ENCODE measurements at regions not wholly inside any gene's neighbourhood (a gene's known extent, or its start where the extent isn't known, plus 50 kb on each side); places are given as distances from the start of the nearest gene placed in this dataset.

DNA sequence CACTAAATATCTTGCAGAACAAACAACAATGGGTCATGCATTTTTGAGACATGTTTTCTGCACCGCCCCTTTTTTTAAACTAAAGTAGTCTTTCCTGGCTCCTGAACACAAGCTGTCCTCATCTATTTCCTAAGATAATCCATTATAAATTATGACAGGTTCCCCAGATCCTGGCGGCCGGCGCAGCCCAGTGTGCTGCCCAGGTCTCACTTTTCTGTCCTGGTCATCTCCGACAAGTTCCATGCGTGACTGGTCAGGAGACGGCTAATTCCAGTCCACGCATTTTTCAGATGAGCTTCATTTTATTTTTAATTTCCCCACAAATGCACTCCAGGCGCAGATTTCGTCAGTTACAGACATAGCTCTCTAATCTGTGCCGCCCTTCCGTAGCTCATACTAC is 92.9 kb upstream of the EGFLAM start:
- Histone ChIP-seq H3K14ac (replicated peaks; ENCODE audit: low read depth, low read length) (no peak overlapping the region), H4K20me1 (ENCODE audit: insufficient read depth, low read length) (no peaks in the 10 kb centered on the region), H2AK9ac (replicated peaks; ENCODE audit: low read depth, low read length, poor library complexity) (no peak overlapping the region), H3K4me2 (ENCODE audit: low read depth, low read length) (no peak overlapping the region), H3K9me3 (ENCODE audit: control insufficient read depth, insufficient read depth, low read length) (no peaks in the 10 kb centered on the region), H3K56ac (ENCODE audit: extremely low read depth, insufficient read depth, low read length) (no peak overlapping the region), H3K27ac (ENCODE audit: insufficient read depth, low read length) (no peak overlapping the region), H4K5ac (ENCODE audit: low read depth, low read length) (no peak overlapping the region), H2BK20ac (ENCODE audit: low read depth, low read length) (no peak overlapping the region), H3K79me1 (ENCODE audit: low read depth in 1 of 2, low read length in 2 of 2) (no peaks in the 10 kb centered on the region), H3K18ac (ENCODE audit: low read depth, low read length) (no peak overlapping the region), H4K91ac (ENCODE audit: insufficient read depth, low read depth, low read length) (no peak overlapping the region), H2BK120ac (ENCODE audit: low read depth, low read length) (no peak overlapping the region), H2AK5ac (ENCODE audit: low read depth, low read length) (no peak overlapping the region), H2BK5ac (ENCODE audit: low read depth, low read length, poor library complexity, severe bottlenecking) (no peak overlapping the region), H3K27me3 (ENCODE audit: control insufficient read depth, insufficient read depth, low read length) (peaks cover 9% of the 10 kb centered on the region; the same call in 1 of the 2 replicates), H2BK15ac (ENCODE audit: low read depth, low read length) (no peak overlapping the region), H4K8ac (ENCODE audit: low read depth in 2 of 2, low read length in 2 of 2) (no peak overlapping the region), H3K9ac (ENCODE audit: low read depth, low read length) (no peak overlapping the region), H2AFZ (replicated peaks; ENCODE audit: low read length, poor library complexity) (no peak overlapping the region), H3K4me1 (ENCODE audit: control insufficient read depth, insufficient read depth, low read length) (no peaks in the 10 kb centered on the region), H3K36me3 (ENCODE audit: control insufficient read depth, insufficient read depth, low read length) (no peaks in the 10 kb centered on the region), H3K9me1 (ENCODE audit: insufficient read depth, low read length) (no peaks in the 10 kb centered on the region), H3K4me3 (ENCODE audit: insufficient read depth, low read depth, low read length) (no peak overlapping the region), H3K23ac (ENCODE audit: low read depth, low read length) (no peak overlapping the region), H3K4ac (ENCODE audit: low read depth, low read length) (no peak overlapping the region)
- ChIA-PET CTCF (no interaction called here), POLR2A (ENCODE audit: unreplicated experiment) (no interaction called here)
- intact Hi-C loops (cut with micrococcal nuclease), result no loop called here
- DNase-seq (no peak), ATAC-seq (ENCODE audit: low read depth) (no peak)
- no TSS peak for BruUV-seq (replicated peaks)
- dilution Hi-C loops (cut with HindIII; ENCODE audit: low sequenced_read_pairs, unreplicated experiment), result no loop called here
- in situ Hi-C loops (cut with MboI; ENCODE audit: low sequenced_read_pairs), result no loop called here
- WGBS, 2 experiments (ENCODE audit: extremely low coverage in 2 of 2, insufficient read length in 1 of 2), result 98% methylated on average over 5 of the region's 12 CpGs; no CpG with 5 or more reads in 1 of the 2 experiments
- TF ChIP-seq MAFK (IDR thresholded peaks at IDR 0.05; ENCODE audit: low read depth, low read length) (no peak), CHD1 (IDR thresholded peaks at IDR 0.05; ENCODE audit: low read depth, low read length) (no peak), RFX5 (IDR thresholded peaks at IDR 0.05; ENCODE audit: low read depth, low read length) (no peak)
- TF ChIP-seq, protein P1, sequence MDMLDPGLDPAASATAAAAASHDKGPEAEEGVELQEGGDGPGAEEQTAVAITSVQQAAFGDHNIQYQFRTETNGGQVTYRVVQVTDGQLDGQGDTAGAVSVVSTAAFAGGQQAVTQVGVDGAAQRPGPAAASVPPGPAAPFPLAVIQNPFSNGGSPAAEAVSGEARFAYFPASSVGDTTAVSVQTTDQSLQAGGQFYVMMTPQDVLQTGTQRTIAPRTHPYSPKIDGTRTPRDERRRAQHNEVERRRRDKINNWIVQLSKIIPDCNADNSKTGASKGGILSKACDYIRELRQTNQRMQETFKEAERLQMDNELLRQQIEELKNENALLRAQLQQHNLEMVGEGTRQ (IDR thresholded peaks at IDR 0.05; ENCODE audit: low read depth, low read length), result no peak
